ENCODE measurements at regions not wholly inside any gene's neighbourhood (a gene's known extent, or its start where the extent isn't known, plus 50 kb on each side); places are given as distances from the start of the nearest gene placed in this dataset.
A peak's percentile ranks its signal among the peaks of the same experiment; 100 is the strongest.

GRCh38 chr11:97361812-97362378 is 972.1 kb downstream of the JRKL start:
- peak; percentile 1 for DNase-seq (ENCODE audit: low read depth)
- TF ChIP-seq, protein P1, sequence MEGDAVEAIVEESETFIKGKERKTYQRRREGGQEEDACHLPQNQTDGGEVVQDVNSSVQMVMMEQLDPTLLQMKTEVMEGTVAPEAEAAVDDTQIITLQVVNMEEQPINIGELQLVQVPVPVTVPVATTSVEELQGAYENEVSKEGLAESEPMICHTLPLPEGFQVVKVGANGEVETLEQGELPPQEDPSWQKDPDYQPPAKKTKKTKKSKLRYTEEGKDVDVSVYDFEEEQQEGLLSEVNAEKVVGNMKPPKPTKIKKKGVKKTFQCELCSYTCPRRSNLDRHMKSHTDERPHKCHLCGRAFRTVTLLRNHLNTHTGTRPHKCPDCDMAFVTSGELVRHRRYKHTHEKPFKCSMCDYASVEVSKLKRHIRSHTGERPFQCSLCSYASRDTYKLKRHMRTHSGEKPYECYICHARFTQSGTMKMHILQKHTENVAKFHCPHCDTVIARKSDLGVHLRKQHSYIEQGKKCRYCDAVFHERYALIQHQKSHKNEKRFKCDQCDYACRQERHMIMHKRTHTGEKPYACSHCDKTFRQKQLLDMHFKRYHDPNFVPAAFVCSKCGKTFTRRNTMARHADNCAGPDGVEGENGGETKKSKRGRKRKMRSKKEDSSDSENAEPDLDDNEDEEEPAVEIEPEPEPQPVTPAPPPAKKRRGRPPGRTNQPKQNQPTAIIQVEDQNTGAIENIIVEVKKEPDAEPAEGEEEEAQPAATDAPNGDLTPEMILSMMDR (IDR thresholded peaks at IDR 0.05; ENCODE audit: insufficient read depth, low read length): no peak
- no peak overlapping the region for H3K4me3 ChIP-seq (ENCODE audit: low read depth, low read length)

GRCh38 chr11:97363331-97363730 is 973.5 kb downstream of the JRKL start:
- no peak for DNase-seq (ENCODE audit: low read depth)
- TF ChIP-seq, protein P1 (IDR thresholded peaks at IDR 0.05; ENCODE audit: insufficient read depth, low read length): no peak
- no peak overlapping the region for H3K4me3 ChIP-seq (ENCODE audit: low read depth, low read length)

- peak; percentile 1 for DNase-seq (ENCODE audit: low read depth)
- TF ChIP-seq, protein P1 (IDR thresholded peaks at IDR 0.05; ENCODE audit: insufficient read depth, low read length): no peak
- H3K4me3 ChIP-seq (ENCODE audit: low read depth, low read length): no peak overlapping the region
Measured at GRCh38 chr11:97364047-97364446, 974.2 kb downstream of the JRKL start.

- no peak for DNase-seq (ENCODE audit: low read depth)
- H3K4me3 ChIP-seq (ENCODE audit: low read depth, low read length): no peak overlapping the region
- TF ChIP-seq, protein P1 (IDR thresholded peaks at IDR 0.05; ENCODE audit: insufficient read depth, low read length): no peak
Measured at GRCh38 chr11:97367406-97368083, 977.7 kb downstream of the JRKL start.

DNA sequence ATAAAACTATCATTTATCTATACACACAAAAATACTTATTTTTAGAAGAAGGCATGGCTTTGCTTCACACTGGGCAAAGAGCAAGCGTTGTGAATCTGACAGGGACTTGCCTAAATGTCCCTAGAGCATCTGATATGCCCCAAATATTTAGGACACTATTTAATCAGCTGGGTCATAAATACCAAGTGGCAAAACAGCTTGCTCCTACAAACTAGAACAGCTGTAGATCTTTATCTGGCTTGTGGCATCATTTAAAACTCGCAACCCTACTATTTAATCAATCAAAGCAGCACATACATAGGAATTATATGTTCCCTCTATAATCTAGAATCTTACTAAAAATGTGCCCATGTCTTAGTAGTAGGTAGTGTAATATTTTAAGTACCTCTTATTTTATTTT is 999.5 kb downstream of the JRKL start:
- TF ChIP-seq, protein P1 (IDR thresholded peaks at IDR 0.05; ENCODE audit: insufficient read depth, low read length): no peak
- H3K4me3 ChIP-seq (ENCODE audit: low read depth, low read length): no peak overlapping the region
- no peak for DNase-seq (ENCODE audit: low read depth)

DNA sequence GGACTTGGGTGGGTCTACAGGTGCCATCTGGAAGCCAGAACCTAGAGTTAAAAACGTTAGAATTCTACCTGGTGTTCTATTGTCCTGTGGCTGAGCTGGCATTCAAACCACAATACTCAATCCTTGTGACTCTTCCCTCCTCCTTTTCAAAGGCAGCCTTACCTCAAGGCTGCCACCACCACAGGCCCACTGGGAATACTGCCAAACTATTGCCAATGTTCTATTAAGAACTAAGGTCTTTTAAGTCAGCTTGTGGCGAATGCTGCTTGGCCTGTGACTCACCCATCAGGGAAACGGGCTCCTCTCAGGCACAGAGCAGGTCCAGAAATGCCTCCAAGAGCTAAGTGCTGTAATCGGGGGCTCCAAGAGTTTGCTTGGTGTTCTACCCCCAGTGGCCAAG is 1008.4 kb downstream of the JRKL start:
- TF ChIP-seq, protein P1 (IDR thresholded peaks at IDR 0.05; ENCODE audit: insufficient read depth, low read length): no peak
- no peak overlapping the region for H3K4me3 ChIP-seq (ENCODE audit: low read depth, low read length)
- no peak for DNase-seq (ENCODE audit: low read depth)

All from fibroblast of the aortic adventitia (primary cell).